ENCODE measurements at regions not wholly inside any gene's neighbourhood (a gene's known extent, or its start where the extent isn't known, plus 50 kb on each side); places are given as distances from the start of the nearest gene placed in this dataset.

DNA sequence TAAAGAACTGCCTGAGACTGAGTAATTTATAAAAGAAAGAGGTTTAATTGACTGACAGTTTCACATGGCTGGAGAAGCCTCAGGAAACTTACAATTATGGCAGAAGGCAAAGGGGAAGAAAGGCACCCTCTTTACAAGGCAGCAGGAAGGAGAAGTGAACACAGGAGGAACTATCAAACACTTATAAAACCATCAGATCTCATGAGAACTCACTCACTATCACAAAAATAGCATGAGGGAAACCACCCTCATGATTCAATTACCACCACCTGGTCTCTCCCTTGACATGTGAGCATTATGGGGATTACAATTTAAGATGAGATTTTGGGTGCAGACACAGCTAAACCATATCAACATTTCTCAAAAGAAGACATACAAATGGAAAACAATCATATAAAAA lies 266.3 kb downstream of the EPM2A start:
- no peak for DNase-seq

DNA sequence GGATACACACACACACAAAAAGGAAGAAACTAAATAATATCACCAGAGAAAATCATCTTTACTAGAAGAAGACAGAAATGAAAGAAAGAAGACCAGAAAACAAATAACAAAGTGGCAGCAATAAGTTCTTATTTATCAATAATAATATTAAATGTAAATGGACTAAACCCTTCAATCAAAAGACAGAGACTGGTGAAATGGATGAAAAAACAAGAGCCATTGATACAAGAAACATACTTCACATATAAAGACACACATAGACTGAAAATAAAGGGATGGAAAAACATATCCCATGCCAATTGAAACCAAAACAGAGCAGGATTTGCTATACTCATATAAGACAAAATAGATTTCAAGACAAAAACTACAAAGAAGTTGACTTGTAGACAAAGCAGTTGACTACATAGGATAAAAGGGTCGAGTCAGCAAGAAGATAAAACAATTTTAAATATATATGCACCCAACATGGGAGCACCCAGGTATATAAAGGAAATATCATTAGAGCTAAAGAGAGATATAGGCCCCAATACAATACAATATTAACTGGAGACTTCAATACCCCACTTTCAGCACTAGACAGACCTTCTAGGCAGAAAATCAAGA lies 259.4 kb downstream of the EPM2A start:
- no peak for DNase-seq

DNA sequence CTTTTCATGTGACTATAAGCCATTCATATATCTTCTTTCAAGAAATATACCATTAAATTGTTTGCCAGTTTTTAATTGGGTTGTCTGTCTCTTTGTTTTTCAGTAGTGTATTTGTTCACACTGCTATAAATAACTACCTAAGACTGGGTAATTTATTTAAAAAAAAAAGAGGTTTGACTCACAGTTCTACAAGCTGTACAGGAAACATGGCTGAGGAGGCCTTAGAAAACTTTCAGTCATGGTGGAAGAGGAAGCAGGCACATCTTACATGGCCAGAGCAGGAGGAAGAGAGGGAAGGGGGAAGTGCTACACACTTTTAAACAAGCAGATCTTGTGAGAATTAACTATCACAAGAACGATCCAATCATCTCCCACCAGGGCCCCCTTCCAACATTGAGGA lies 255.3 kb downstream of the EPM2A start:
- DNase-seq, result no peak

DNA sequence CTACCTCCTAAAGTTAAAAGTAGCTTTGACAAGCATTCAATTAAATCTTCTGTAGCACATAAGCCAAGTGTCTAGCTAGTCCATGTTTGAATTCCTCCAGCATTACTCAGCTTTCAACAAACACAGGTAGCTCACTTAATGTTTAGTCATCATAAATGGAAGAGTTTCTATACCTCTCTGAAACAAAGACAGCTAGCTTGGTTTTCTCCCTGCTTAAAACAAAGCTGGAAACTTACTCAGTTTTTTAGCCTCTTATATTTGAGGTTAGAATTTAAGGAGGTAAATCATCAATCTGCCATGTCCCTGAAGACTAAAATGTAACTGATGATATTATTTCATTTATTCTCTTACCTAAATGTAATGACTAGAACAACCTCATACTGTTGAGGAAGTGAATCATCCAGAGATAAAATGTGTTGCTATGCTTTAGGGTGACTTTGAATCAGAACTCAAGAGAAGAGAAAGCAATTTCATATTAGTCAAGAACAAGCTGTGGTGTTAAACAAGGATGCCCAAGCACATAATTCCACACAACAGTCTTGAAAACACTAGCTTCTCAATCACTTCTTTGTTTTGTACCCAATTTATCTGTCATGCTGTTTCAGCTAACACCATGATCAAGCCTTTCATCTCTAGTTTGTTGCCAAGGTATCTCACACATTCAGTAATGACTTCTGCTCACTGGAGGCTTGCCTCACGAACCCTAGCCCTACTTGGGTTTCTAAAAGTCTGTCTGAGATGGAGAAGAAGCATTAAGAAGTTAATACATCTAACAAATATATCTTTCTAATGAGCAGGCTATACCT lies 251.9 kb downstream of the EPM2A start:
- DNase-seq, result no peak

DNA sequence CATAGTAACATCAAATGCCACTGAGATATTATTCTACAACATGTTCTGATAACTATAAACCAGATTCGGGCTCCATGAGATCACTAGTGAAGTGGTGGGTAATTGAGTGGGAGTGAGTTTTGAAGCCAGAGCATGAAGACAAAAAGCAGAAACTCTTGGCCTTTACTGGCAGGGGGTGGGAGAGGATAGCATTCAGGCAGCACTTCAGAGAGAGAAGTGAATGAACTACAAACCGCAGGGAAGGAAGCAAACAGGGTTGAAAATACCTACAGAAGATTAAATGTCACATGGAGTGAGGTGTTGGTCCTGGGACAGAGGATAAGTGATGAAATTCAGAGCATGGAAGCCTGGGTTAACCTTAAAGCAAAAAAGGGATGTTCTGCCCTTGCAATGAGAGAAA lies 250.0 kb downstream of the EPM2A start:
- DNase-seq, result no peak

DNA sequence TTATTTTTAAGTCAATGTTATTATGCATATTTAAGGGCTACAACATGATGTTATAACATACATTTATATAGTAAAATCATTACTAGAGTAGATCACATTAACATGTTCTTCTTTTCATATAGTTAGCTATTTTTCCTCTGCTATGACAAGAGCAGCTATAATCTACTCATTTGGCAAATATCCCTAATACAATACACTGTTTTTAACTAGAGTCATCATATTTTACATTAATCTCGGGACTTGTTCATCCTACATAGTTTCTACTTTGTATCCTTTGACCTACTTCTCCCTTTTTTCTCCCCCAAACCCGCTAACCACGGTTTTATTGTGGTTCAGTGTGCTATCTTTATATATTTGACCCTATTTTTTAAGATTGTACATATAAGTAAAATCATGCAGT lies 249.0 kb downstream of the EPM2A start:
- DNase-seq, result no peak

DNA sequence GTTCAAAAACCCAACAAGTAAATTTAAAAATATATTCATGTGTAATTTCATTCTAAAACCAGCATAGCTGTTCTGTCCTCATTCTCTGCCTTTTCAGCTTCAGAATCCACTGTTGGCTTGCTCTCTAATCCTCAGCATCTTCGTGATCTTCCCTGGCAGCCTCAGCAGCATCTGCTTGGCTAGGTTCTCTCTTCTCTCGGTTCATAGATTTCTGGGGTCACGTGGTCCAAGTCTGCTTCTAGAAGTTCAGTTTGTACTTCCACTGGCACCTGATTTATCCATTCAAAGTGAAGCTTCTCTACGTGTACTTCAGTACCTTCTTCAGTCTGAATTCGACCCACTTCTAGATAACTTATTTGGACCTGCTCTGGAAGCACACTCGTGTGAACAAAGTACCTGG lies 245.7 kb downstream of the EPM2A start:
- DNase-seq, result no peak

DNA sequence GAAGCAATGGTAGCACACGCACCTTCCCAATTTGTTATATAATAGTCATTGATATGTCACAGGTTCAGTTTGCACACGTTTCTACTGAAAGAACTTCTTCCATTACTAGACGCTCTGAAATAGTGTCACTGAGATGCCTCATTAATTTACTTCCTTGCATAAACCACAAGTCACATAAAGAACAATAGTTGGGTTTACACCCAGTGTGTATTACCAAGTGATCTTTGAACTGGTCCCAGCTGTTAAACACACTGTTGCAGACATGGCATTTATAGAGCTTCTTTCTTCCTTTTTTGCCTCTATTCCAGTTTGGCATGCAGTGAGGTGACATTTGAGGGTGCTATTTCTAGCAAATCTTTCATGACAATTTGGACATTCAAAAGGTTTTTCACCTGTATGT lies 245.3 kb downstream of the EPM2A start:
- DNase-seq, result no peak

DNA sequence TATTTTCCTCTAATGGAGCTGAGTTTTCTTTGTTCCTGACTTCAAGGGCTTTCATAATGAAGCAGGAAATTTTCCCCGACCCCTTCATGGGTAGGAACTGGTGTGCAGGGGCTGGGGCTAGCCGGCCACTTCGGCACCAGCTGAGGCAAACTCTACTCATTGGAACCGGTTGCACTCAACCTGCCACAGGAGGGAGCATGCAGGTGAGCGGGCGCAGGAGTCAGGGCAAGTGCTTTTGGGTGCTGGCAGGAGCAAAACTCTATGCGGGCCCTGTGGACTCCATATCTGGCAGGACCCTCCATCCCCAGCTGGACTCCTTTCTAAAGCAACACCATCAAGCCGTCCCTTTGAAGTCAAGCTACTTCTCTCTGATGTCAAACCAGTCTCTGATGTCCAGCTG lies 244.2 kb downstream of the EPM2A start:
- no peak for DNase-seq

DNA sequence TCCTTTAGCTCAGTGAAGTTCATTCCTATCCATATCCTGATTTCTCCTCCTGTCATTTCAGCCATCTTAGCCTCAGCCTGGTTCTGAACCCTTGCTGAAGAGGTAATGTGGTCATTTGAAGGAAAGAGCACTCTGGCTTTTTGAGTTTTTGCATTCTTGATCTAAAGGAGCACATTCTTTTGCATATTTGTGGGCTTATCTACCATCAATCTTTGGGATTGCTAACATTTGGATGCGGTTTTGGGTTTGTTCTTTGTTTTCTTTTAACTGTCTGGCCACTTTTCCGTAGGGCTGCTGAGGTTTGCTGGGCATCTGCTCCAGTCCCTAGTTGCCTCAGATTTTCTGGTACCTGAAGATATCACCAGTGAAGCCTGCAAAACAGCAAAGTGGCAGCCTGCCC lies 238.3 kb downstream of the EPM2A start:
- no peak for DNase-seq

DNA sequence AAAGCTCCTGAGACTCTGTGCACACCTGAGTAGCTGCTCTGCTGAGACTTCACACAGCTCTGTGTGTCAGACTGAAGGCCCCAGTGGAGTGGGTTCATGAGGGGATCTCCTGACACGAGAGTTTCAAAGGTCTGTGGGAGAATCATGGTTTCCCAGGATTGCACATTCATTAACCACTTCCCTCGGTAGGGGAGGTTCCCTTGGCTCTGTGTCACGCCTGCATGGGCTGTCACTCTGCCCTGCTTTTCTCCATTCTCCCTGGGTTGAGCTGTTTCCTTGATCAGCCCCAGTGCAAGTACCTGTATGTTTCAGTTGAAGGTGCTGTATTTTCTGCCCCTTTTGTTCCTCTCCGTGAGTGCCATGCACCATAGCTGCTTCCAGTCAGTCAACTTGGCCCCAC lies 236.9 kb downstream of the EPM2A start:
- DNase-seq, result no peak

DNA sequence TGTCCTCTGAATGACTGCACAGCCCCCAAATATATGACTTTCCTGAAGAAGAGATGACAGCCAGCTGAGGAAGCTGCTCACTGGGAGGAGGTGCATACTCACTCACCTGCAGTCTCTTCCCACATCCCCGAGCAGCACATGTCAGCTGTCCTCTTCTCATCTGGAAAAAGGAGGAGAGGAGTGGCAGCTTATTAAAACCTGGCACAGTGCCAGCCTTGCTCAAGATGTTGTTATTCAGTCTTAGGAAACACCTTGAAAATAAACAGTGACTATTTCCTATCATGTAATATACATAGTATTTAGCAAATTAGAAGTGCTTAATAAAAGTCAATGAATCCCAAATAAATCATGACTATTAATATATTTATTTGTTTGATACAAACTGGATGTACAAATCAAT lies 232.9 kb downstream of the EPM2A start:
- no peak for DNase-seq

DNA sequence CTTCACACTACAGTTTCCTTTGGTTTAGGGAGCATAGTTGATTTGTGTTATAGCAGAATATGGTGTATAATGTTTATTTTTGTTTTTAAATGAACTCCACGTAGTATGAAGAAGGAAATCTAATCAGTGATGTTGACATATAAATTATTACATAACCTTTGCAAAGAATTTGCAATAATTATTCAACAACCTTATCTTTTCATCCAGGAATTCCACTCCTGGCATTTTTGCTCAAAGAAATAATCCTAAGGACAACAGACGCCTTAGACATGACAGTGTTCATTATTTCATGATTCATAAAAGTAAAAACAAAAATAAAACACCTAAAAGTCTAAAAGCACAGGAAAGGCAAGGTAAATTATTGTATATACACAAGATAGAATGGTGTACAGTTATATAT lies 229.2 kb downstream of the EPM2A start:
- no peak for DNase-seq

DNA sequence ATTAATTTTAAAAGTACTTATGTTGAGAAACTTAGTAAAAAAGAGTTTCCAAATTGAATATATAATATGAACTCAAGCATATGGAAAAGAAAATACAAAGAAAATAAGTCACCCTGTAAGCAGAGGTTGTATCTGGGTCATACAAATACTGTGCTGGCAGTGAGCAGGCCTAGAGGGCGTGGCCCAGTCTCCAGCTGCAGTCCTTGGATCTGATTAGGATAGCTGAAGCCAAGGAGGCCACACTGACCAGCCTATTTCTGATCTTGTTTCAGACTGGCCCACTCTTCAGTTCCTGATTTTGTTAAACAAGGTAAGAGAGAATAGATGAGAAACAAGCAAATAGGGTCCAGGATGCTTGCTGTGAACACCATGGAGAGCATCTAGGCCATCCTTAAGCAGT lies 228.8 kb downstream of the EPM2A start:
- no peak for DNase-seq

DNA sequence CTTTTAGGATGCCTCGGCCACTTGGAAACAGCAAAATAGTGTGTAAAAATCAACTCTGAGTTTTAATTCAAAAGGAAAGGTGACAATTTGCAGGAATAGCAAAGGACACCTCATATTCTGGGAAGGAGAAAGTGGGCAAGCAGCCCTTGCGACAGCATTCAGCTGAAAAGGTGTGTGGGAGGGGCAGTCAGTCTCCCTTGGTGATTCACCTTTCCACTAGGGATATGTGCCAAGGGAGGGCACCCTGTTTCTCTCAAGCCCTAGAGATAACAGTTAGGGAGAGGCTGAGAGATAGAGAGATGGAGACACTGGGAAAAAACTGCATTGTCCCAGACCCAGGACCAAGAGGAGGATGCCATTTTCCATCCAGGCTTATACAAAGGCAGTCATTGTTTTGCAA lies 228.1 kb downstream of the EPM2A start:
- DNase-seq, result no peak

DNA sequence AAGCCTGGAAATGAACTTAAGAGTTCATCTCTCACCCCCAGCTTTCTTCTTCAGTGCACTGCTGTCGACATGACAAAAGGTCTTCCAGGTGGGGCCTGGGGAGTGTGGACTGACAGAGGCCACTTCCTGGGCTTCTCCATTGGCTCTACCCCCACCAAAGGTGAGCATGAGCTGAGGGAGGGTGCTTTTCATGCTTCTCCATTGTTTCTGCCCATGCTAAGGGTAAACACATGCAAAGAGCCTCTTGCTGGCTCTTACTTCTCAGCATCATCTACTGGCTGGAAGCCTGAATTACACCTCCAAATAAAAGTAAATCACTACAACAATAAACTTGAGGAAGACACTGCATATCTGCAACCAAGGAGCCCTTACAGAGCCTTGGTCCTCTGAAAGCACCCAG lies 227.2 kb downstream of the EPM2A start:
- DNase-seq, result no peak

DNA sequence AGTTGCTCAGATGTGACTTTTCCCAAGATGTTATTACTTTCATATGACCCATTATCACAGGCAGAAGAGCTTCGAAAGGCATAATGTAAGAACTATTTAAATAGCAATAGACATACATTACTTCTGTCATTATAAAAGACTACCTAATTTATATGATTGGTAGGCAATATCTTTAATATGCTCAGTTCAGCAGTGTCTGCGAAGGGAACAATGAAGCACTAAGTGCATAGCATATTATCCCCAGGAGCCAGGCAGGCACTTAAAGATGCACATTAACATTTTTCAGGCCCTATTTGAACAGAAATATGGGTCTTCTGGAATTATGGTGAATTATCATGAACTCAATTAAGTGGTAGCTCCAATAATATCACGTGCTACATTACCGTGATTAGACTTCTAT lies 217.8 kb downstream of the EPM2A start:
- DNase-seq, result no peak

DNA sequence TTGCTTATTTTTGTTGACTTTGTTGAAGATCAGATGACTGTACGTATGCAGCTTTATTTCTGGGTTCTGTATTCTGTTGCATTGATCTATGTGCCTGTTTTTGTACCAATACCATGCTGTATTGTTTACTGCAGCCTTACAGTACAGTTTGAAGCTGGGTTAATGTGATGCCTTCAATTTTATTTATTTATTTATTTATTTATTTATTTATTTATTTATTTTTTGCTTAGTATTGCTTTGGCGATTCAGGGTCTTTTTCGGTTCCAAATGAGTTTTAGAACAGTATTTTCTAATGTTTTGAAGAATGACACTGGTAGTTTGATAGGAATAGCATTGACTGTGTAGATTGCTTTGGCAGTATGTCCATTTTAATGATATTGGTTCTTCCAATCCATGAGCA lies 210.3 kb downstream of the EPM2A start:
- no peak for DNase-seq

DNA sequence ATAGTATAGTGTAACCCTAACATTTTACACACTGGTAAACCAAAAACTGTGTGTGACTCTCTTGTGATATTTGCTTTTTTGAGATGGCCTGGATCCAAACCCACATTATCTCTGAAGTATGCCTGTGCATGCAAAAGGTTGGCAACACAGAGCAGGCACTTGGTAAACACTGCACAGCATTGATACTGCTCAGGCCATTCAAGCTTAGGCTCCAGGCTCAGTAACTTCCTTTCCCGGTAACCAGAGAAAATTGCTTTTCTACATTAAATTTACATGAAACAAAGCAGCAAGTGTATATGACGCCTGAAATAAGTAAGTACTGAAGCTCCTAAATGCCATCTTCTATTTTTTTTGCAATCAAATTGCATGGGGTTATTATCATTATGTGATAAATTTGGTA lies 205.7 kb downstream of the EPM2A start:
- no peak for DNase-seq

DNA sequence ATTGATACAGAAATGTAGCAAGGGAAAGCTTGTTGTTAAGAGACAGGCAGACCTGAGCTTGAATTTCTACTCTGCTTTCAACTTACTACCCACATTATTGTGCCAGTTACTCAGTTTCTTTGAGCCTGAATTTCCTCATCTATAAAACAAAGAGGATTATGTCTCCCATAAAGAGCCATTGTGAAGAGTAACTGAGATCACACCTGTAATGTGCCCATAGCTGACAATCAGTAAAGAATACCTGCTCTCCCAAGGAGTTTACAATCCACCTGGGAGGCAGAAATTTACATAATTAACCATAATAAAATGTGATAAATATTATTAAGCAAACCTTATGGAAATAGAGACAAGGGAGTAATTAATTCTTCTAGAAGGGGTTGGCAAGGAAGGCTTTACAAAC lies 204.9 kb downstream of the EPM2A start:
- no peak for DNase-seq

DNA sequence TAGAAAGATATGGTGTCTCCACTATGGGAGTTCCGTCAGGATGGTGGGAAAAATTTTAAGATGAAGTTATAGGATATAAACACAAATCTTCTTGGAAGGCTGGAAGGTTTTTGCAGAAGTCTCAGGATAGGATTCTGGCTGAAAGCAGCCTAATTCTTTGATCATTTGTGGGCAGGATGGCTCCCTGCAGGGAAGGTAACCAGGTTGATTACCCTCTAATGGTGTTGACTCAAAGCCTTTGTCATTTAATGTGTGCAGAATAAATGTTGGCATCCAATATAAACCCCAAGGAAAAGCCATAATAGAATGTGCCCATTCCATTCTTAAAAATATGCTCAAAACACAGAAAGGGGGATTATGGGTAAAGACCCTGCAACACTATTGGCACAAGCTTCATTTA lies 204.3 kb downstream of the EPM2A start:
- no peak for DNase-seq

DNA sequence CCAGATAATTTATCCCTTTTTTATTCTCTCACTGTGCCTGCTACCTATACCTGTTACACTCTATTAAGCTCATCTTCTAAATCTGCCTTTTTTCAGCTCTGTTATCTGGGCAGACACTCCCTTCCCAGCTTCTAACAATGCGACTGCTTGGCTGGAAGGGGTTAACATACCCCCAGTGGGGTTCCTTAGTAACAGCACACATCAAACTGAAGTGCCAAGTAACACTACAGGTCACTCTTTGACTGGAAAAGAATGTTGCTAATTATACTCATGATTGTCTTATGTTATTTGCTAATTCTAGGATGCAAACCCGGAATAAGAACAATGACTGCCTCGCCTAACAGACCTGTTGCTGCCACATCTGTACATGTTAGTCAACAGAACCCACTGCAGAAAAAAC lies 203.5 kb downstream of the EPM2A start:
- no peak for DNase-seq

DNA sequence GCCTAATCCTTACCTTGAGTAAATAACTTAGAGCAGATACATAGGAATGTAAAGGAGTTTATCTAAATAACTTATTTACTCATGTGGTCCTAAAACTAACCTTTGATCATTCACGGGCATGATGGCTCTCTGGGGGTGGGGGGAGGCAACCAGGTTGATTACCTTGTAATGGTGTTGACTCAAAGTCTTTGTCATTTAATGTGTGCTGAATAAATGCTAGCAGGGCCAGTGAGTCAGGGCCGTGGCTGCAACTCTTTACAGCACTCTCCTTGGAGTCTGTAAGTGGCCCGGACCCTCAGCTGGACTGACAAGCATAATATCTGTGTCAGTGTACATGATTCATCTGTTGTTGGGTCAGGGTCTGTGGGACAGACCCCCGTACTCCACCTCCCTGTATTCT lies 203.0 kb downstream of the EPM2A start:
- DNase-seq, result no peak

DNA sequence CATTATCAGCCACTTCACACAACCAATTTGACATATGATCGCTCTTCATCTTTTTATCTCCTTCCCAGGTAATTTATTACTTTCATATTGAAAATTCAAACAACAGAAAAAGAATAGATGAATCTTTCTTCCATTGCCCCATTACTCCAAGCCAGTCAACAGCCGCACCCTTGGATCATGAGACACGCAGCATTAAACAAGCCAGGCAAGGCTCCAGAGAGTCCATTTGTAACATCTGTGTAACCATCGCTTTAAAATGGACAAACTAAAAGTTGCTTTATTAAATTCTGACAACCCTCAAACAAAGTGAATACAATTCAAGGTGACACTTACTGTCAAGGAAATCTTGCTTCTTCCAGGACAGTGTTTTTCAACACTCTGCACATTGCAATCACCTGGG lies 200.3 kb downstream of the EPM2A start:
- DNase-seq, result no peak

DNA sequence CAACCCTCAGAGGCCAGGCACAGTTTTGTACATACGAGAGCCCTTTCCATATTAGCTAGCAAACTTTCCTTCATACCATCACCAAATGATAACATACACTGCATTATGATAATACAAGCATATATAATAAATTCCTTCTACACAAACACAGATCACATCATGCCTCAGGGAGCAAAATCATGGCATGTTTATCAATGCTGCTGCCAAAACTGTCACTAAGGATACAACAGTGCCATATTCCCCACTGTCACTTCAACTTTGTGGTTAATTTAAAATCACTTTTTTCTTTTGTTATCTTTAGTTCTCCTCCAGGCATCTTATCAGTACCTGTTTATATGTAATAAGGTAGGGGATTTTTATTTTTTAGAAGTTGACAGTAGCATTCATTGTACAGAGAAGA lies 196.3 kb downstream of the EPM2A start:
- no peak for DNase-seq

Measured in stimulated activated CD4-positive, alpha-beta T cell treated with anti-CD3 and anti-CD28 coated beads, Interleukin-1b, Interleukin-23, amount 100 ng/mL, for 48 hours (primary cell).